ENCODE measurements at regions not wholly inside any gene's neighbourhood (a gene's known extent, or its start where the extent isn't known, plus 50 kb on each side); places are given as distances from the start of the nearest gene placed in this dataset.

GRCh38 chr4:128684016-128684415 lies 125.5 kb upstream of the JADE1 start:
- no peaks in the 10 kb centered on the region for H3K36me3 ChIP-seq (ENCODE audit: control insufficient read depth, insufficient read depth, low read length)
- WGBS (ENCODE audit: insufficient coverage, low coverage, missing lambda C conversion rate), result 36% methylated on average over 2 of the region's 2 CpGs
- H3K27ac ChIP-seq (ENCODE audit: extremely low read depth, low read depth, low read length), result no peak overlapping the region
- BruUV-seq (replicated peaks), result no TSS peak
- H3K4me3 ChIP-seq, result no peak overlapping the region
- intact Hi-C loops (cut with micrococcal nuclease) (no loop called here), in situ Hi-C loops (cut with MboI) (no loop called here)
- ChIA-PET POLR2A (interaction anchor here (0.6 kb wide), 1 partner anchor 623 kb away, joined by 3 read pairs; the partner anchor contains the start of gene LARP1B), CTCF (ENCODE audit: low intra/inter-chr PET ratio) (no interaction called here)
- H3K9ac ChIP-seq (ENCODE audit: insufficient read depth in 1 of 2, low read depth in 2 of 2, low read length in 2 of 2), result no peak overlapping the region
- FAIRE-seq (no peak), DNase-seq (ENCODE audit: extremely low read depth in 1 of 4, low spot score in 3 of 4) (no peak), ATAC-seq (no peak)
- H3K9me3 ChIP-seq (replicated peaks; ENCODE audit: control insufficient read depth, insufficient read depth, low read depth, low read length), result peaks cover 20% of the 10 kb centered on the region
- H3K4me1 ChIP-seq (replicated peaks in 1 of 2; ENCODE audit: control insufficient read depth in 2 of 2, insufficient read depth in 2 of 2, low read length in 2 of 2), result peaks cover 0 to 7% of the 10 kb centered on the region in 2 experiments; a peak in 3 of 5 replicates
- no peak for TF ChIP-seq CHD2 (IDR thresholded peaks at IDR 0.05; ENCODE audit: low read depth, low read length)
- no peak for TF ChIP-seq HMBOX1 (IDR thresholded peaks at IDR 0.05)
- no peak for TF ChIP-seq NFIX (CRISPR knock-in tag; IDR thresholded peaks at IDR 0.05; ENCODE audit: low read depth)
- TF ChIP-seq TAF1 (IDR thresholded peaks at IDR 0.05; ENCODE audit: control insufficient read depth, extremely low read depth, insufficient read depth, low read length, severe bottlenecking), result no peak
- TF ChIP-seq MAZ (CRISPR knock-in tag; conservative IDR thresholded peaks at IDR 0.05 in 1 of 2, IDR thresholded peaks at IDR 0.05 in 1 of 2), result no peak
- TF ChIP-seq ZNF277 (CRISPR knock-in tag; IDR thresholded peaks at IDR 0.05; ENCODE audit: borderline replicate concordance), result no peak
- TF ChIP-seq YY1 (IDR thresholded peaks at IDR 0.05; ENCODE audit: borderline replicate concordance in 1 of 3, control insufficient read depth in 1 of 3, extremely low read depth in 1 of 3, insufficient read depth in 3 of 3, insufficient read length in 1 of 3, insufficient replicate concordance in 2 of 3, low read depth in 1 of 3, low read length in 2 of 3), result no peak
- no peak for TF ChIP-seq KLF10 (CRISPR knock-in tag; IDR thresholded peaks at IDR 0.05)
- no peak for TF ChIP-seq ZNF347 (CRISPR knock-in tag; IDR thresholded peaks at IDR 0.05; ENCODE audit: low read depth)
- no peak for TF ChIP-seq SMAD1 (IDR thresholded peaks at IDR 0.05; ENCODE audit: low read depth, low read length, partially characterized antibody)
- TF ChIP-seq ZNF140 (CRISPR knock-in tag; IDR thresholded peaks at IDR 0.05), result no peak
- no peak for TF ChIP-seq ZNF263 (CRISPR knock-in tag; IDR thresholded peaks at IDR 0.05; ENCODE audit: borderline replicate concordance)
- no peak for TF ChIP-seq ZNF124 (CRISPR knock-in tag; IDR thresholded peaks at IDR 0.05)
- no peak for TF ChIP-seq XRCC5 (IDR thresholded peaks at IDR 0.05; ENCODE audit: low read depth, low read length)
- TF ChIP-seq HNRNPH1 (optimal IDR thresholded peaks at IDR 0.05; ENCODE audit: low read depth, low read length), result no peak
- no peak for TF ChIP-seq SMARCA5 (IDR thresholded peaks at IDR 0.05)
- no peak for TF ChIP-seq TOE1 (IDR thresholded peaks at IDR 0.05; ENCODE audit: borderline replicate concordance)
- no peak for TF ChIP-seq TOE1 (CRISPR knock-in tag; IDR thresholded peaks at IDR 0.05; ENCODE audit: borderline replicate concordance, low read depth)
- TF ChIP-seq CREM (IDR thresholded peaks at IDR 0.05; ENCODE audit: low read depth), result no peak
- no peak for TF ChIP-seq ZNF224 (CRISPR knock-in tag; IDR thresholded peaks at IDR 0.05)
- no peak for TF ChIP-seq MYBL2 (IDR thresholded peaks at IDR 0.05; ENCODE audit: low read depth)
- TF ChIP-seq MYBL2 (CRISPR knock-in tag; IDR thresholded peaks at IDR 0.05; ENCODE audit: borderline replicate concordance), result no peak
- no peaks in the 10 kb centered on the region for H3K27me3 ChIP-seq (ENCODE audit: control insufficient read depth in 2 of 2, insufficient read depth in 2 of 2, low read length in 2 of 2)
- no peak overlapping the region for H3K4me2 ChIP-seq (ENCODE audit: insufficient read depth, low read length)
- H3K79me2 ChIP-seq (ENCODE audit: control insufficient read depth, insufficient read depth, low read length), result no peaks in the 10 kb centered on the region
- H4K20me1 ChIP-seq (replicated peaks; ENCODE audit: control insufficient read depth, insufficient read depth, low read length), result no peaks in the 10 kb centered on the region
- H3K9me1 ChIP-seq (ENCODE audit: control insufficient read depth, insufficient read depth, low read length), result no peaks in the 10 kb centered on the region
- H2AFZ ChIP-seq (ENCODE audit: low read depth, low read length), result no peak overlapping the region
